Ovary (tissue), 3 donors: ENCODE measurements at regions not wholly inside any gene's neighbourhood (a gene's known extent, or its start where the extent isn't known, plus 50 kb on each side); places are given as distances from the start of the nearest gene placed in this dataset.

ENCODE experiments used
- CTCF ChIP-seq, 3 donors: fragments of 450-650 bp in 2 of 3; fragments of 200-600 bp in 1 of 3; IDR thresholded peaks; one replicate each; pipeline versions ENCODE4 v1.5.1 to v1.8.0; 2016 to 2022; ENCODE audit warnings: antibody characterized with exemption in 3 of 3, mild to moderate bottlenecking in 1 of 3
- POLR2A ChIP-seq: fragments of 450-650 bp; IDR thresholded peaks from one replicate; pipeline ENCODE4 v1.6.1; 2017; ENCODE audit warnings: antibody characterized with exemption, mild to moderate bottlenecking, moderate library complexity
- donor health status: DM: no; HTN: no; CAD: no.

GRCh38 chr16:55248494-55248893, 75.5 kb upstream of the IRX6 start:
- TF ChIP-seq CTCF (IDR thresholded peaks at IDR 0.05) (no peak), POLR2A (no peak)
